Activated T-cell treated with anti-CD3 and anti-CD28 coated beads, Interleukin-2, amount 50 U/mL, for 4 hours (primary cell): ENCODE measurements at regions not wholly inside any gene's neighbourhood (a gene's known extent, or its start where the extent isn't known, plus 50 kb on each side); places are given as distances from the start of the nearest gene placed in this dataset.
"Not testable (repeated sequence)": the region's sequence is repeated elsewhere in the genome, so short reads cannot be mapped to it uniquely, and the experiment has no call there.

ENCODE experiments used
- ATAC-seq, 2 donors: fragments of 200-7000 bp; cut with Tn5 transposase; one replicate each; pipeline ENCODE4 v1.10.0; 2021
- DNase-seq: peaks from one replicate; pipeline ENCODE4 v3.0.0-alpha.2; 2020
- H3K27me3 Mint-ChIP-seq: one replicate; pipeline ENCODE4 v1.8.0; 2021; ENCODE audit warnings: low read depth, mixed read lengths
- H3K36me3 Mint-ChIP-seq: one replicate; pipeline ENCODE4 v1.8.0; 2022; ENCODE audit warnings: mixed read lengths; ENCODE audit not compliant: insufficient read depth
- H3K4me1 Mint-ChIP-seq: one replicate; pipeline ENCODE4 v1.8.0; 2021; ENCODE audit warnings: low read depth, mixed read lengths
- H3K4me3 Mint-ChIP-seq: one replicate; pipeline ENCODE4 v1.8.0; 2021; ENCODE audit warnings: mild to moderate bottlenecking, moderate library complexity, mixed read lengths
- H3K9me3 Mint-ChIP-seq: one replicate; pipeline ENCODE4 v1.8.0; 2021; ENCODE audit warnings: mixed read lengths

- not testable (repeated sequence) for H3K27me3 Mint-ChIP-seq, H3K4me1 Mint-ChIP-seq, DNase-seq, H3K9me3 Mint-ChIP-seq, H3K36me3 Mint-ChIP-seq, ATAC-seq, H3K4me3 Mint-ChIP-seq
Measured at GRCh38 chr15:26029586-26029985, 166.5 kb upstream of the ATP10A start.

DNA sequence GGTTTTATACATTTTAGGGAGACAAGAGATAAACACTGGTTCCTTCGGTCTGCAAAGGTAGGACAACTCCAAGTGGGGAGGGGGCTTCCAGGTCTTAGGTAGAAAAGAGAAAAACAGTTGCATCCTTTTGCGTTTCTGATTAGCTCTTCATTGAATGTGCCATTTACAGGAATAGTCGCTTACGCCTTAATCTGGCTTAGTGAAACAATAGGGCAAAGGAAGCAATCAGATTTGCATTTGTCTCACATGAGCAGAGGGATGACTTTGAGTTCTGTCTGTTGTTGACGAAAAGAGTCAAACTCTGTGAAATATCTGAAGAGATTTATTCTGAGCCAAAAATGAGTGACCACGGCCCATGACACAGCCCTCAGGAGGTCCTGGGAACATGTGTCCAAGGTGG, 166.0 kb upstream of the ATP10A start:
- Mint-ChIP-seq H3K4me1 (no peaks in the 10 kb centered on the region), H3K9me3 (no peaks in the 10 kb centered on the region), H3K36me3 (no peaks in the 10 kb centered on the region), H3K4me3 (no peak overlapping the region), H3K27me3 (peaks cover 7% of the 10 kb centered on the region)
- ATAC-seq (no peak), DNase-seq (no peak)

DNA sequence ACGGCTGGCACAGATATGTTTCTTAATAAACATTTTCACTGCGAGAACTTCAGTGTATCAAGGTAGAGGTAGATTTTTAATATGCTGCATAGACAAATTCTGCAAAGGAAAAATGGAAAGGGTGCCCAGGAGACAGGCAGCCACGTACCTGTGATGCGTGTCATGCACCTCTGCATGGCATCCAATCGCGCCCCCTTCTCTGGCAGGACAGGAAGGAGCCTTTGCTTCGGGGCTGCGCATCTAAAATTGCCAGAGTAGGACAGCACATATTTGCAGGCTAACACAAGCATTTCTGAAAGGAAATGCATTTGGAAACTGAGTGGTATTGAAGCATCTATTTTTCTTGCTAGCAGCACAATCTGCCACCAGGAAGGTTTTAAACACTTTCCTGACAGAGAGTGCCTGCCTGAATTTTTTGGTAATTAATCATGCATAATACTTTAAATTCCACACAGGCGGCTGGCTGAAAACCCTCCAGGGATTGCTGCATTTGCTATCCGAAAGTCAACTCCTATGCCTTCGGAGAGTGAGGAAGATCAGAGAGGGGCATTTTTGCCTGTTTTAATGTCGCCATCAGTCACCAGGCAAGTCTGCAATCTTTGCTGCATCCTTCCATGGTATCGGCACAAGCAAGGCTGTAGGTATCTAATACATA, 165.1 kb upstream of the ATP10A start:
- H3K4me1 Mint-ChIP-seq: no peaks in the 10 kb centered on the region
- ATAC-seq: no peak
- no peaks in the 10 kb centered on the region for H3K9me3 Mint-ChIP-seq
- no peak overlapping the region for H3K4me3 Mint-ChIP-seq
- no peaks in the 10 kb centered on the region for H3K36me3 Mint-ChIP-seq
- peaks cover 7% of the 10 kb centered on the region for H3K27me3 Mint-ChIP-seq
- no peak for DNase-seq

DNA sequence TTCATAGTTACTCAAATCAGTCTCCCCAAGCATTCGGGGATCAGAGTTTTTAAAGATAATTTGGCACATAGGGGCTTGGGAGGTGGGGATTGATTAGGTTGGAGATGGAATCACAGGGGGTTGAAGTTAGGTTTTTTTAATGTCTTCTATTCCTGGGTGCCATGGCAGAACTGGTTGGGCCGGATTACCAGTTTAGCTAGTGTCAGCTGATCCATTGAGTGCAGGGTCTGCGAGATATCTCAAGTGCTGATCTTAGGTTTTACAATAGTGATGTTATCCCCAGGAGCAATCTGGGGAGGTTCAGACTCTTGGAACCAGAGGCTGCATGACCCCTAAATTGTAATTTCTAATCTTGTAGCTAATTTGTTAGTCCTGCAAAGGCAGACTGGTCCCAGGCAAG, 163.5 kb upstream of the ATP10A start:
- not testable (repeated sequence) for H3K4me1 Mint-ChIP-seq, H3K4me3 Mint-ChIP-seq, H3K9me3 Mint-ChIP-seq, ATAC-seq, DNase-seq, H3K36me3 Mint-ChIP-seq, H3K27me3 Mint-ChIP-seq

- H3K36me3 Mint-ChIP-seq: no peaks in the 10 kb centered on the region
- no peaks in the 10 kb centered on the region for H3K4me1 Mint-ChIP-seq
- H3K4me3 Mint-ChIP-seq: no peak overlapping the region
- no peaks in the 10 kb centered on the region for H3K9me3 Mint-ChIP-seq
- ATAC-seq (no peak), DNase-seq (no peak)
- peaks cover 6% of the 10 kb centered on the region for H3K27me3 Mint-ChIP-seq
Measured at GRCh38 chr15:26024241-26024640, 161.1 kb upstream of the ATP10A start.

DNA sequence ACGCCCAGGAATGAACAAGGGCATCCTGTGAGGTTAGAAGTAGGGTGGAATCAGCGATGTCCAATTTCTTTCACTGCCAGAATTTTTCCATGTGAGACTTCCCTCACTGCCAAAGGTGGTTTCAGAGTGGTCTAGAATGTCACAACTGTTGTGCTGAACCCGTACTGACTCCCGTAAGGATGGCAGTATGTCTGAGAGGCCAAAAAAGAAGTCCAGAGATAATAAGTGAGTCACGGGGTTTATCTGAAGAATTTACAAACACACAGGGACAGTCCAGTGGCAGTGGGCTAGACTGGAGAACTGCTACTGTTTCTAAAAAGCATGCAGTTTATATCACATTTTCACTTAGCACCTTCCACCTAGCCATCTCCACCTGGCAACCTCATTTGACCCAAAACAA, 160.6 kb upstream of the ATP10A start:
- DNase-seq: no peak
- no peak overlapping the region for H3K4me3 Mint-ChIP-seq
- no peaks in the 10 kb centered on the region for H3K4me1 Mint-ChIP-seq

GRCh38 chr15:26023231-26023630, 160.1 kb upstream of the ATP10A start:
- peaks cover 5% of the 10 kb centered on the region for H3K27me3 Mint-ChIP-seq
- no peaks in the 10 kb centered on the region for H3K4me1 Mint-ChIP-seq
- no peak overlapping the region for H3K4me3 Mint-ChIP-seq
- ATAC-seq (no peak), DNase-seq (no peak)
- H3K9me3 Mint-ChIP-seq: no peaks in the 10 kb centered on the region
- no peaks in the 10 kb centered on the region for H3K36me3 Mint-ChIP-seq

More for the DNA sequence above, 160.6 kb upstream of the ATP10A start:
- no peaks in the 10 kb centered on the region for H3K9me3 Mint-ChIP-seq
- no peak for ATAC-seq
- peaks cover 4% of the 10 kb centered on the region for H3K27me3 Mint-ChIP-seq
- H3K36me3 Mint-ChIP-seq: no peaks in the 10 kb centered on the region

- Mint-ChIP-seq H3K4me3 (no peak overlapping the region), H3K36me3 (no peaks in the 10 kb centered on the region), H3K4me1 (no peaks in the 10 kb centered on the region), H3K27me3 (peaks cover 11% of the 10 kb centered on the region), H3K9me3 (no peaks in the 10 kb centered on the region)
- ATAC-seq (no peak), DNase-seq (no peak)
Measured at GRCh38 chr15:26020871-26021270, 157.7 kb upstream of the ATP10A start.

- no peak for ATAC-seq
- H3K4me3 Mint-ChIP-seq: no peak overlapping the region
- peaks cover 19% of the 10 kb centered on the region for H3K27me3 Mint-ChIP-seq
- DNase-seq: no peak
- H3K36me3 Mint-ChIP-seq: no peaks in the 10 kb centered on the region
- H3K4me1 Mint-ChIP-seq: no peaks in the 10 kb centered on the region
- no peaks in the 10 kb centered on the region for H3K9me3 Mint-ChIP-seq
Measured at GRCh38 chr15:26017665-26018064, 154.5 kb upstream of the ATP10A start.

DNA sequence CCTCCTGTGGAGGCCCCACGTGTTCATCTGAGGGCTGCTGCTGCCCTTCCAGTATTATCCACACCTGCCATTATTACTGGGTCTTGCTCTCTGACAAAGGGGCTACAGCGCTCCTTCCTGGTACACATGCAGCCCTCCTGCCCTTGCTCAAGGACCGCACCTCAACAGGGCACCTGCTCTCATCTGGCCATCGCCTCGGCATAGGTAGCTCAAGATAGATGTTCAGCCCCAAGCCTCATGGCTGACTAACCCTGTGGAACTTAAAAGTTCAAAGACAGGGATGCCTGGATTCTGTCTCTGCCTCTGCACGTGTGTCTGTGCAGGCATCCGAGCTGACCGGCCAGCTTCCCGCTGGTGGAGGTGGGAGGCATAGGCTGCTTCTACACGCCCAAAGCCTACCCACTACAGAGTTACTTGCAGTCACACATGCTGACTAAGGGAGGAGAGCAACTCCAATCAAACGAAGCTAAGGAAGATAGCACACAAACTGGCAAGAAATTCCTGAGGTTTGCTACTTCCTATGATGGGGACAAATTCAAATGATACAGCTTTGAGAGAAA, 152.5 kb upstream of the ATP10A start:
- no peaks in the 10 kb centered on the region for H3K9me3 Mint-ChIP-seq
- H3K4me1 Mint-ChIP-seq: no peaks in the 10 kb centered on the region
- ATAC-seq (no peak), DNase-seq (no peak)
- no peaks in the 10 kb centered on the region for H3K36me3 Mint-ChIP-seq
- no peak overlapping the region for H3K4me3 Mint-ChIP-seq
- peaks cover 23% of the 10 kb centered on the region for H3K27me3 Mint-ChIP-seq

DNA sequence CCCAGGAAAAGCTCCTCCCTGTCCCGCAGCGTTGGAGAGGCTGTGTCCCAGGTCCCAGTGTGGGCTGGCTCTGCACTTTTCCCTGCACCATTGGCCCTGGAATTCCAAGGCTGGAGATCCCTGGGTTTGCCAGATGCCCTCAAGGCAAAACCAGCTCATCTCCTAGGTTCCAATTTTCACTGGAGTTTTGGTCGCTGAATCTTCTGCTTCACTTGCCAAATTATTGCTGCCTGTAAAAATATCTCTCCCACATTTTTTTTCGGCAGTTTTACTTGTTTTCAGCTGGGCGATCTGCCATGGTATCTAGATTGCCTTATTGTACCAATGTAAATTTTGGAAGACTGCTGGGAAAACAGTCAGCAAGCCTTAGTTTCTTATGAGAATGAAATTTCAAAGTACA, 150.9 kb upstream of the ATP10A start:
- Mint-ChIP-seq H3K4me1 (no peaks in the 10 kb centered on the region), H3K4me3 (no peak overlapping the region), H3K9me3 (no peaks in the 10 kb centered on the region), H3K36me3 (no peaks in the 10 kb centered on the region), H3K27me3 (peaks cover 22% of the 10 kb centered on the region)
- no peak for DNase-seq
- ATAC-seq: no peak

DNA sequence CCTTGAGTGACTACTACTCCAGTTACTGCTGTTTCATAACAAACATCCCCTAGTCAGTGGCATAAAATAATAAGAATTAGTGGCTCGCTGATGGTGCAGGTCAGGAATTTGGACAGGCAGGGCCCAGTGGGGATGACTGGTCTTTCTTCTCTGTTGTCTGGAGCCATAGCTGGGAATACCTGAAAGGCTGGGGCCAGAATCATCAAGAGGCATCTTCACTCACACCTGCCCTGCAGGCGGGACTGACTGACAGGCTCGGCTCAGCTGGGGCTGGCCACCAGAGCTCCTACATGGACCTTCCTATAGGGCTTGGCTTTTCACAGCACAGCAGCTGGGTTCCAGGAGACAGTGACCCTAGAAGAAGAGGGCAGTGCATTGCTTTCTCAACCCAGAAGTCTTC, 148.8 kb upstream of the ATP10A start:
- no peaks in the 10 kb centered on the region for H3K4me1 Mint-ChIP-seq
- H3K9me3 Mint-ChIP-seq: no peaks in the 10 kb centered on the region
- no peak for ATAC-seq

DNA sequence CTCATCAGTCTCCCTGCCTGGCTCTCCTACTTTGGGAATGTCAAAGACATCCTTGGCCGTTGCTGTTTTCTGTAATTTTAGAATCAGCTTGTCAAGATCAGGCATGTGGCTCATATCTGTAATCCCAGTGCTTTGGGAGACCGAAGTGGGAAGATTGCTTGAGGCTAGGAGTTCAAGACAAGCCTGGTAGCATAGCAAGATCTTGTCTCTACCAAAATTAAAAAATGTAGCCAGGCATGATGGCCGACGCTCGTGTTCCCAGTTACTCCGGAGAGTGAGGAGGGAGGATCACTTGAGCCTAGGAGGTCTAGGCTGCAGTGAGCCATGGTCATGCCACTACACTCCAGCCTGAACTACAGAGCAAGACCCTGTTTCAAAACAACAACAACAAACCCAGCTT, 144.0 kb upstream of the ATP10A start:
- Mint-ChIP-seq H3K27me3 (peaks cover 8% of the 10 kb centered on the region), H3K4me3 (no peak overlapping the region), H3K4me1 (no peaks in the 10 kb centered on the region), H3K36me3 (no peaks in the 10 kb centered on the region), H3K9me3 (no peaks in the 10 kb centered on the region)
- DNase-seq (no peak), ATAC-seq (no peak)

More for the DNA sequence above, 148.8 kb upstream of the ATP10A start:
- no peaks in the 10 kb centered on the region for H3K36me3 Mint-ChIP-seq
- H3K27me3 Mint-ChIP-seq: peaks cover 16% of the 10 kb centered on the region
- no peak for DNase-seq
- no peak overlapping the region for H3K4me3 Mint-ChIP-seq

DNA sequence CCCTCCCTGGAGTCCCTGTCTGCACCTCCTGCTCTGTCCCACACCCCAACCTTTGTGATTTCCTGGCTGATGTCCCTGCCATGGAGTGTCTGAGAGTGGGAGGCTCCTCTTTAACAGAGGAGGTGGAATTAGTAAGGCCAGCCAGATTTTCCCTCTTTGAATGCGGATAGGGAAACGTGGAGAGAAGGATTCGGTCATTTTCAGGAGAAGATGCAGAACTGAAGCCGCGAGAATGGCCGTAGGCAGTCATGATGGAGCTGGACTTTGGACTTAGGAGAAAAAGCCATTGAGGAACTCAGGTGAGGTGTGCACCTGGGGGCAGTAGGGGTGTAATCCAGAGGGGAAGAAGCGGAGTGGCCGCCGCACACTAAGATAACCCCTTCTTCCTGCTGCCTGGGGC, 138.1 kb upstream of the ATP10A start:
- H3K4me1 Mint-ChIP-seq: no peaks in the 10 kb centered on the region
- no peaks in the 10 kb centered on the region for H3K9me3 Mint-ChIP-seq
- peaks cover 6% of the 10 kb centered on the region for H3K27me3 Mint-ChIP-seq
- no peaks in the 10 kb centered on the region for H3K36me3 Mint-ChIP-seq
- no peak overlapping the region for H3K4me3 Mint-ChIP-seq
- DNase-seq (no peak), ATAC-seq (no peak)

DNA sequence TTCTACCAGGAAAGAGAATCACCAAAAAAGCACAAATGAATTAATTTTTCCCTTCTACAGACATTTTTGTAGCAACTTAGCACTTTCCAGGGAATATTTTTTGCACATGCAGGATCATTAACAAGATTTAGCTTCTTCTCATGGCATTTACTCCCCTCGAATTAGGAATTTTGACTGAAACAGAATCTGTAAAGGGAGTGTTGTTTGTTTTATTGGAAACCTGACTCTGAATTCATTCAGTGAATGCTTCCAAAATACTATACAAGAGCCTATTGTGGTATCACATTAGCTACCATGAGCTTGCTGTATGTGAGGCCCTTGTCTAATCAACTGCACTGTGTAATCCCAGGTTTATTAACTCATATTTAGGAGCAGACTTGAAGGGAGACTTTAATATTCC, 130.4 kb upstream of the ATP10A start:
- Mint-ChIP-seq H3K9me3 (no peaks in the 10 kb centered on the region), H3K4me3 (no peak overlapping the region), H3K4me1 (no peaks in the 10 kb centered on the region), H3K27me3 (peaks cover 9% of the 10 kb centered on the region), H3K36me3 (no peaks in the 10 kb centered on the region)
- ATAC-seq (no peak), DNase-seq (no peak)
